A204.1 (cell line): ENCODE measurements at regions not wholly inside any gene's neighbourhood (a gene's known extent, or its start where the extent isn't known, plus 50 kb on each side); places are given as distances from the start of the nearest gene placed in this dataset.

Experiments
- FAIRE-seq: peaks from 2 replicates; lab custom pipeline; 2012; peaks lifted over from hg19 to GRCh38; lab: Jason Lieb, UNC

DNA sequence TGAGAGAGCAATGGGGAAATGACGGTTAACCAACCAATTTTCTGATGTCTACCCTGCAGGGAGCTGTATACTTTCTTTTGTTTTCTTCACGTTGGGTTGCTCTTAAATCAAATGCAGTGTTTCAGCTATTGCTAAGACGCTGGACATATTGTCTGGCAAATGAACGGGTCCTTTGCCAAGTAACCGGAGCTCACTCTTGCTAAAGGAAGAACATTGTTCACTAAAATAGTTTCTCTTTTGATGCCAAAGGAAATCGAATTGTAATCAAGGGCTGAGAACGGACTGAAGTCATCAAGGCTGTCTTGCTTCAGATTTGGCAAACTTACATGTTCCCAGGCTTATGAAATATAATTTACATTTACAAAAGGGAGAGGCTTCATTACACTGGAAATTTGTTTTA, 142.3 kb upstream of the ARGLU1 start:
- no peak for FAIRE-seq

DNA sequence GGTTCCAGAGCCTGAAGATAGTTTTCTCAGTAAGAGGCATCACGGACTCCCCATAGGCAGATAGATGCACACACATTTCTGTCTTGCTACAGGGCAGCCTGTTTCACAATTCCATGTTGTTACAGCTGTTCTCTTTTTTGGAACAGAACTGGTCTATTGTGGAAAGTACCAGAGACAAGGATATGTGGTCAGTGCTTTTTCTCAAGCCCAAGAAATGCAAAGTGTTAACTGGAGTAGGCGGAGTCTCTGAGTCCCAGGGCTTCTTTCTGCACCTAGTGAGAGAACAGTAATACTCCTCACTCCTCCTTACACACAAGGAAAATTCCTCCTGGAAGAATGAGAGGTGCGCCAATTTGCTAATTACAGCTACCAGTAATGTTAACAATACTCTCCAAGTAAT, 141.6 kb upstream of the ARGLU1 start:
- no peak for FAIRE-seq

DNA sequence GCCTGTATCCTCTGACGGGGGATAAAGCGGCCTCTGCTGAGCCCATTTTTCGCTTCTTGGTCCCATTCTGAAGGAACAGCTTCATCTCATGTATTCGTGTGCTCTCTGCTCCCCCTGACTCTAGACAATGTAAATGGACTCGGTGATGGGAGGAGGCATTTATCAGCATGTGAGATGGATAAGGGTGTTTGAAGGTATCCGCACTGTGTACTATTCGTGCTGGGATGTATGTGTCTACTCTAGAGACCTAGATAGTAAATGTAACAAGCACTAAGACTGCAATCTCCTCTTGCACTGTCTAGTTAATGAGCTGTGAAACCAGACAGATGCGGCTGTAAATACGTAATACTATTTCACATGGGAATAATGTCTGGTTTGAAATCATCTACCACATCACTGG, 134.6 kb upstream of the ARGLU1 start:
- no peak for FAIRE-seq

DNA sequence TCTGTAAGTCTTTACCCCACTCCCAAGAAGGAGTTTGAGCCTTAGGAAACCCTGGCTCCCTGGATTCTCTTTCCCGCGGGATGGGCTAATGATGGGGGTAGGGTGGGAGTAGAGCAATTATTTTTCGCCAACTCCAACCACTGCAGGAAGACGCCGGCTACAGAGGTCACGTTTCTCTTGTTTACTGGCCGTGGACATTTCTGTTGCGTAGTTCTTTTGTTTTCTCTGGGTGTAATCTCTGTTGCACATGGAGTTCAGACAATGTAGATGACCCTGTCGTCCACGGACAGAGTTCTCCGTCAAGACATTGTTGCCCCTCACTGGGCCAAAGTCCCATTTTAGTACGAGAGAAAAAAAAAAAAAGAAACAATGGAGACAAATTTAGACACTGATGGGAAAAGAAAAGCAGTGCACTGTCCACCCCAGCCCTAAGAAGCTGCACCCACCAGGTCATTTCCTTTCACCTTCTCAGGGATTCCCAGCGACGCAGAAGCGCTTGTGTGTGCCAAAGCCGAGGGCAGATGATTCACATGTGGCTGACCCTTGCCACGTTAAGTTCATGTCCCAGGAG, 133.9 kb upstream of the ARGLU1 start:
- FAIRE-seq = no peak

DNA sequence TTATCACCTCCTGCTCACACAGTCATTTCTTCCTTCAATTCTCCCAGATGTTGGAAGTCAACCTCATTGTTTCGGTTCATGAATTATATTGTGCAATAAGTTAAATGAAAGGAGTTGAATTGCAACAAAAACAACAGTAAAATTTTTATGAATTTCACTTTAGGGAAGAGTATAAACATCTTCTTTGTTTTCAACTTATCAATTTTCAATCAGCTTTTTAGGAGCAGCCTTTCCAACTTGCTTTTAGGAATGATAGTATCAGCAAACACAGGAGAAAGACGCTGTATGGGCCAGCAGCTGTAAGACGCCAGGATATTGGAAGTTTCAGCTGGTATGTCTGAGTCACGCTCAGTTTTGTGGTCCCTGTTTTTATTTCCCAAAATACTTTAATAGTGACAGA, 132.5 kb upstream of the ARGLU1 start:
- no peak for FAIRE-seq

DNA sequence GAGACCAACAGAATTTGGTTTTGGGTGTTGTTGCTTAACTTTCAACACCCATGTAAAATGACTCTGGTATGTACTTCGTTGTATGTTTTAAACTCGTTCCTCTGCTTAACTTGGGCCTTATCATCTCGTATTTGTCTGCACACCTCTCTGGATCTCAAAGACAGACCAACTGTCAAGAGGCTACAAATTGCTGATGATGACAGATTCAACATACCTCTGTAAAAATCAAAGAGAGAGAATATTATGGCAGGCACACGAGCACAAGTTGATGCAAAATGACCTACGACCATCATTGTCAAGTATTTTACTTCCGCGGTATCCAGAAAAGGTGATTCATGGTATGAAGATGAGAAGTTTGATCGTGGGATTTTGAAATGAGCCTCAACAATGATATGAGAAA, 132.1 kb upstream of the ARGLU1 start:
- no peak for FAIRE-seq

DNA sequence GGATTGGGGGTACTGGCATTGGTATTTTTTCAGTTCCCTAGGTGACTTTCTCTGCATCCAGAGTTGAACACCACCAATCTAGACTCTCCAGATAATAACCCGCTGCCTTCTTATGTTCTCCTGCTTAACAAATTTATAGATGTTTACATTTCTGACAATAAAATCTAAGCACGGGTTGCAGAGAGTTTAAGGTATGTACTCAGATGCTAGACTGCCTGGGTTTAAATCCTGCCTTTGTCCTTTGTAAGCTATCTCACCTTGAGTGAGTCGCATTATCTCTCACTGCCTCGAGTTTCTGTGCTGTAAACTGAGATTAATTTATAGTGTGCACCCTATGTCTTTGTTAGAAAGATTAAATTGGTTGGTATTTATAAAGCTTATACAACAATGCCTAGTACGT, 131.4 kb upstream of the ARGLU1 start:
- no peak for FAIRE-seq

DNA sequence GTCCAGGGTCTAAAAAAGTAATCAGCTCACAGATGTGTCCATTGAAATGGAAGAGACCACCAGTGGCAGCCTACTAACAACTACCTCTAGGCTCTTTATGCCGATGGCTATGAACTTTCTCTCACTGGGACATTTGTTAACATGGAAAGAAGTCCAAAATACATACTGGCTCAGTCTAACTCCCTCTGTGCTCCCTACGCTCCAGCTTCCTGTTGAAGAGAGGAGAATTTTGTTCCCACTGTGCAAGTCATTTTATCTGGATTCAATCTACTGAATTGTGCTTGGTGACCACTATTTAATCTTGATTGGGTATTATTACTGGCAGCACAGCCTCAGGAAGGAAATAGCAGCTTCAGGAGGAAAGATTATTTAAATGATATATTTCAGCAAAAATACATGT, 128.8 kb upstream of the ARGLU1 start:
- FAIRE-seq = no peak

DNA sequence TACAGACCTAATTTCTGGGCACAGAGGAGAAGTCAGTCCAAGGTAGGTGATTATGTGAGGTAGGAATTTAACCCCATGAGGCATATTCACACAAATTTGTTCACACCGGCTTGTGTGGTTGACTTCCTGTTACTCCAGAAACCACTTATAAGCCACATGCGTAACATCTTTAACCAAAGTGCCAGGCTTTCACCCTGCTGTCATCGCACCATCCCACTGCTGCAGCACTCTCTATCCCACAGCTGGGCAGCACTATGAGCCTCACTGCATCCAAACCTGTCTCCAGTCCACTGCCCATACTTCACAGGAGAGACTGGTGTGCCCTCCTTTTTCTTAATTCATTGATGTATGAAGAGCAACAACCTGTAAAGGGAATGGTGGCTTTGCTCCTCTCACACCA, 128.2 kb upstream of the ARGLU1 start:
- no peak for FAIRE-seq

DNA sequence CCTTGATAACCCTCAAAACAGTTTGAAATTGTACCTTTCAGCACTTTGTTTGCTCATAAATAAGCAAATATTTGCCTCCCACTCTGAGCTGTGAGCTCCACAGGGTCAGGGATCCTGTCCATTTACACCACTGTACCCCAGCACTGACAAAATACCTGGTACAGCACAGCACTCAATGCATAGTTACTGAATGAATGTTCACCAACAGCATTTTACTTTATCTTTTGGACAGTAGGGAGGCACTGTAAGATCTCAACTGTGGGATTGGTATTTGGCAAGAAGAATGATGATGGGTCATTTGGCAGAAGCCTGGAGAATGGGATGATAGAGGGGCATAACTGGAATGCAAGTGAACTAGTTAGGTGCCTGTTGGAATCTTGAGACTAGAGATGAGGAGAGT, 127.2 kb upstream of the ARGLU1 start:
- FAIRE-seq = no peak

DNA sequence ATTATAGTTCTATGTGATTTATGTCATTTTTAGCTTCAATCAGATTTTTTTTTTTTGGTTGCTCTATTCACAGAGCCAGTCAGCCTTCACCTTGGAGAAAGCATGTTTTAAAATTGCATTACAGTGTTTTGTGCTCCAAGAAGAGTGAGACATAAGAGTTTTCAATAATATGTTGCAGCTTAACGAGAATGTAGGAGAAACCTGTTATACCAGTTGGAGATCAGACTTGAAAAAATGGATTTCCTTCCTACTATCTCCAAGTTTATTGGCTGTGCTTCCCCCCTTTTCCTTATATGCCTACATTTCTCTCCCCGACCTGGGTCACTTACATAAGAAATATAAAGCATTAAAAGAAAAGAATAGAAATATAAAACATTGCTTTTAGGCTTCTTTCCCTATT, 123.9 kb upstream of the ARGLU1 start:
- no peak for FAIRE-seq

DNA sequence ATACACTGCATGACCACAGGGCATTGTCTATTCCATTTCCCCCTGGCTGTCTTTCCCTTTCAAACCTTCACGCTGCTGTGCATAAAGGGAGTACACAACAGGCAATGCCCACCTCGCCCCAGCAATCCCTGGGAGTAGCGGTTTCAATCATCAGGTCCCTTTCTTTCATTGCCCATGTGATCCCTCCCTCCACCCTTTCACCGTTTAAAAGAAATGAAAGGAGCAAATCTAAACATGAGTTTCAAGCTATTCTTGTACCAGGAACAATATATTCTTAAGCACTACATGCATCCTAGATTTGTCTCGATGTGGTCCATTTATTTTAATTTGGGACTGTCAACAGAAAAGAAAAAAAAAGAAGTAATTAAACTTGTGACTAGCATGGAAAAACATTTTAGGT, 123.4 kb upstream of the ARGLU1 start:
- no peak for FAIRE-seq

DNA sequence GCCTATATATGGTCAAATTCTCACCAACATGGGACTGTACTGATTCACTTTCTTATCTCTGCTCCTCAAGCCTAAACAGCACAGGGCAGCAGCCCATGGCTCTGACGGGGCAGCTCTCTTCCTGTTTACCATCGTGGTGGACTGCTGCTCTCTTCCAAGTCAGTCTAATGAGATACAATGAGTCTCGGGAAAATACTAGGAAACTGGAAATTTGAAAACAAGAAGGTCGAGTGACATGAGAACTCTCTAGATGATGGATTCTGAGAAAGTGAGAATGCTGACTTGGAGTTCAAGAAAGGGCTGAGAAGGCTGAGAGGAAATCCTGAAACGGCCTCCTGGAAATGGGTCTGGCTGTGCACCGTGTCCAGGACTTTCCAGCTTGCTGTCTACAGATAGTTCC, 122.8 kb upstream of the ARGLU1 start:
- no peak for FAIRE-seq

DNA sequence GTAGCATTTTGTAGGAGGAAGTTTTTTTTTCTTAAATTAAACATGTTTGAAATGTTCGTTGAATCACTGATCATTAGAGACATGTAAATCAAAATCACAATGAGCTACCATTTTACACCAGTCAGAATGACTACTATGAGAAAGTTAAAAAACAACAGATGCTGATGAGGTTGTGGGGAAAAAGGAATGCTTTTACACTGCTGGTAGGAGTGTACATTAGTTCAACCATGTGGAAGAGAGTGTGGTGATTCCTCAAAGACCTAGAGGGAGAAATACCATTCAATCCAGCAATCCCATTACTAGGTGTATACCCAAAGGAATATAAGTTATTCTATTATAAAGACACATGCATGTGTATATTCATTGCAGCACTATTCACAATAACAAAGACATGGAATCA, 122.0 kb upstream of the ARGLU1 start:
- no peak for FAIRE-seq

DNA sequence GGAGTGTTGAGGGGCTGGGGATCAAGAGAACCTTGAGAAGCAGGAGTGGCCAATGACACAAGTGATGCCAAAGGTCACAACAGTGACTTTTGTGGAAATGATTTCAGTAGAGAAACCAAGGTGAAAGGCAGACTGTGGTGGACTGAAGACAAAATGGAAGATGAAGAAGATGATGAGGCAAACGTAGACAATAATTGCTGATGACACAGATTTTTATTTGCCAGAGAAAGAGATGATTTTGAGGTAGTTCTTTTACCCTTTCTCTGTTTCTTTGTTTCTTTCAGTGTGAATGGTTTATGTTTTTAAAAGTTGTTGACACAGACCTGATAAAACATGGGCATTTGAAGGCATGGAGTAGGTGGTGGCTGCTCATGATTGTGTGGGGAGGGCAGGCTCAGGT, 121.0 kb upstream of the ARGLU1 start:
- no peak for FAIRE-seq

DNA sequence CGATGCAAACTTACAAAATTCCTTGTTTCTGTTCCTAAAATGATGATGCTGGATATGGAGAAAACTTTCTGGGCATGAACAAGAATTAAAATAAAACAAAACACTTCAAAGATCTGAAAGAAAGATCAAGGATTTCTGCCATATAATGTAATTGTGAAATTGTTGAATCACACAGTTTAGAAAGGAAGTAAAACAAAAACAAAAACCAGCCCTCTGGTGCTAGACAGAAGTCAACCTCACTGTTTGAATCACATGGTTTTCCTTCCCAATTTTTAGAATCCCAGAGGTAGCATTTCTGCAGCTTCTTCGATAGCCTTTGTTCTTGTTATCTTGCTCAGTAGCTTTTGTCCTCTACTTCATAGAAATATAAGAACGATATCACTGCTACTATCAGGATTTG, 118.2 kb upstream of the ARGLU1 start:
- no peak for FAIRE-seq

DNA sequence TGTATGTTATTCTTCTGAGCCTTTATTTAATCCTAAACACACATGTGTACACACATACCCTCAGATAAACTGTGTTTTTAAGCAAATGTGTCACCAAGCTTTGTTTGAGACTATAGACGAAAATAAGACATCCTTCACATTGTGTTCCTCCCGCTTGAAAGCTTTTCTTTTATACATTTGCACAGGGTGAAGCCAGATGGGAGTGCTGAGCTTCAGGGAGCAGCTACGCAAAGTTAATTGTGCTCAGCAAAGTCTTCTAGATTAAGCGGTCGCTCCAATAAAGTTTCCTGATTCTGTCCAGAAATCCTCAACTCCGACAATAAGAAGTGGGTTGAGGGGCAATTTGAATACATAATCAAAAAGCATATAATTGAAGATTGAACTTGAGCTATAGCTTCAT, 117.2 kb upstream of the ARGLU1 start:
- FAIRE-seq = no peak

DNA sequence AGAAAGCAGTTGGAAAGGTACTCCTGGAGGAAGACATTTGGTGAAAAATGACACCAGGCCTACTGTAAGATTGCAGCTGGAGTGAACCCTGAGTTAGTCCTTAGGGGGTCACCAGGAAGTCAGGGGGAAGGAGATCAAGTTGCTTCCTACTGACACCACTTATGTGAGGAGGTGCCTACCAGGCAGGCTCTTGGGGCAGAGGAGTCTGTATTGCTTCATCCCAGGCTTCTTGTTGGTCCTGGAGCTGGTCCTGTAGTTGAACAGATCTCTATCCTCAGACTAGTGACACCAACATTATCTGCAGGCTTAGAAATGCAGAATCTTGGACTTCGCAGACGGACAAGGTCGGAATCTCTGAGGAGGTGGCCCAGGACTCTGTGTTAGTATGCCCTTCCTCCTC, 116.0 kb upstream of the ARGLU1 start:
- FAIRE-seq = no peak

DNA sequence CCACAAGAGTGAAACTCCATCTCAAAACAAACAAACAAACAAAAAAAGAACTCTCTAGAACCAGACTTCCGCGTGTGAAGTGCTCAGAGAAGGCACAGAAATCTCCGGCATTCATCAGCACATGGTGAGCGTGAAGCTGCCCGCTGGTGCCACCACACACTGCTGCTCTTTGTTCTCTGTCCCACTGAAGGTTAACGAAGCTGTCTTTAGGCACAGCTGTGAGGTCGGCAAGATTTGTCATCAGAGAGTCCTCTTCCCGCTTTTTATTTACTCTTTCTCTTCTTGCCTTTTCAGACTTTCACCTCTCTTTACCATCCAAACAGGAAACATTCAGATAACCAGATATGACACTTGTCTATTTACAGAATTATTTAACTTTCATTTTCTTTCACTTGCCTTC, 115.2 kb upstream of the ARGLU1 start:
- FAIRE-seq = no peak

DNA sequence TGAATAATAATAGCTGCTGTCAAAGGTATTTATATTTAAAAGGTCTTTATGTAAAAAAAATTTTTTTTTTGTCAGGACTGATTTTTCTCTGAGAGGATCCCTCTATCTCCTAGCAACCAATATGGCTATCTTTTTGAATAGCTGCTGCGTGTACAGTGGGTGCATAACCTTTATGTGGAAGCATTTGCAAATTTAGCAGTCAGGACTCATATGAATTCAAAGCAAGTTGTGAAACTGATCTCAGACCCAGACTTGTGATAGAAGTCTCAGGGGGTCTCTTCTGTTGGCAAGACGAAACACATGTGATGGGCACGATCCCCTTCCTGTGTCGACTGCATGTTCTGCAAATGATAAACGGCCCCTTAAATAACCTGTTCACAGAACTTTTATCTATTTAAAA, 114.1 kb upstream of the ARGLU1 start:
- FAIRE-seq = no peak

DNA sequence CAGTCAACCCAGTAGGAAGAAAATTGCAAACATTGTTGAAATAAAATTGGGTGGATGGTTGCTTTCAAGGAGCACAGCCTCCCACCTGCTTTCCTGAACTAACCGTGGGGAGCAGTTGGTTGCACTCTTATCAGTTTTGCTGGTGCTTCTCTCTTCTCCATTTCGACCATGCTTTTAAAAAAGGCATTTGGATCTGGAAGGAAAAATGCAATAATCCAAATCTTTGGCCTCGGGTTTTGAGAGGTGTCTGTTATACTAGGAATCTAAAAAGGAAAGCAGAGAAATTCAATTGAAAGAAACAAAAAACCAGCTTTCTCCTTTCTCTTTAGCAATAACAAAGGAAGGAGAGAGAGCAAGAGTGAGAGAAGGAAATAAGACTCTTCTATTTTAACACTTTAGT, 113.6 kb upstream of the ARGLU1 start:
- FAIRE-seq = no peak

DNA sequence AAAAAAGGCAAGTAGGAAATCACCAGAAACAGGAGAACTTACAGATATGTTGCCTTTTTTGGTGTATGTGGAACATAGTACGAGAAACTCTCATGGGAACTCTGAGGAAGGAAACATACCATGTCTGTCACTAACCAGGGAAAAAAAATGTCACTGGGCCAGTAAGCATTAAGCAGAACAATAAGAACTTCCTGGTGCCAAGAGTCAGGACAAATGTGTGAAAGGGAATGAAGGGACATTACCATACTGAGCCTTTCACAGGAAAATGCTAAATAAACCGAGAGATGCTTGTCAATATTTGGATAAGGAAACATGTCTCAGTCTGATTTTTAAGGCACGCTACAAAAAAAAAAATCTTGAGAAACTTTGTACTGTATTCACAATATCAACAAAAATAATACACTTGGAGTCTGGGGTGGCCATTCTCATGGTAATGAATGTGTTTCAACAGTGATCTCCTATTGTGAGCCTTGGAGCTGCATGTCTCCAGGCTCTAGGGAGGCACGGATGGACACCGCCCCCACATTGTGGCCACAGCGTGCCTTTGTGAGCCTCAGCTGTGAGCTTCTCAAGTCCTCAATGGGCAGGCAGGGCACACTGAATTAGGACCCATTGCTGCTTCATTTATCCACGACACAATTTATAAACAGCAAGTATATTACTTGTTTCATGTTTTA, 113.0 kb upstream of the ARGLU1 start:
- FAIRE-seq = no peak

DNA sequence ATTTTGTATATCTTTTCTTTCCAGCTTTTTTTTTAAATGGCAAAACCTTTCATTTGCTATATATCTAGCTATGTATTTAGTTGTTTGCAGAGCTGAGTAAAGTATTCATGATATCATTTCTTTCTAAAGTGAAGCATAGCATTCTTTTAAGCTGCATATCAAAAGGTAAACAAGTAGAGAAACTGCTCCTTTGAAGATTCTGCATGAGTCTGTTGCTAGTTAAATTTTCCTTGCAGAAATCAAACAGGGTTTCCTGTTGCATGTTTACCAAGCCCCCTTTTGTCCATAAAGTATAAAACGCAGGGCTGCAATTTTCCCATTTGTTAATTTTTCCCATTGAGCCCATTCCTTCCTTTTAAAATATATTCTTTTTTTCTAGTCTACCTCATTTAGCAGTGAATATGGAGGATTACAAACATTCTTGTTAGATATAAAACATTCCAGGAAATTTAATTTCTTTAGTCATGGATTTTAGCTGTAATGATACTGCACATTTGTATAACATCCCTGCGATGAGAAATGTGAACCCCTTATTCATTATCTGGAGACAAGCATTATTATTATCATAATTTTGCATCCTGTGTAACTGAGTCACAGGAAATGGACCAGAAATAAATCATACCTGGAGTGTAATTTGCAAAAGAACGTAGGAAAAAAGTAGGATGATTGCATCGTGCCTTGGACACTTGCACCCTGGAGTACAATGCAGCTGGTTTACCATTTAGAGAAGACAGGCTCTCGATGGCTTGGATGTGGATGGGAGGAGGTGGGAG, 110.9 kb upstream of the ARGLU1 start:
- FAIRE-seq = no peak

DNA sequence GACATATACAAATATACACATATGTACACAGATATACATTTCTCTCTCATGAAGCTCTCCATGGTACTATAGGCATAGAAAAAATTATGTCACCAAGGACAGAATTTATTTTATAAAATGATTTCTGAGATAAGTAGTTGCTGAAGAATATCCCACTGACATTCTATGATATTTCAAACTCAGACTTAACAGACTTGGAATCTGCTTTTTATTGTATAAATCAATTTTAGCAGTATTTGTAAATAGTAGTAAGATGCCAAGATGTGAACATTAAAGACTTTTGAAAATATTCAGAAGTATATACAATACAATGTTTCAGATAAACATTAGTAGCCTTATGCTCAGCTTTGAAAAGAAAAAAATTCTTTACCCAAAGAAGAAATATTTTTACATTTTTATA, 107.4 kb upstream of the ARGLU1 start:
- no peak for FAIRE-seq
